NCI-H69 (cell line): ENCODE measurements at regions not wholly inside any gene's neighbourhood (a gene's known extent, or its start where the extent isn't known, plus 50 kb on each side); places are given as distances from the start of the nearest gene placed in this dataset.

Experiments used
- DNase-seq: peaks from one replicate; lab custom pipeline; 2025; lab: John Stamatoyannopoulos, UW

- no peak for DNase-seq
Measured at GRCh38 chr14:51513933-51514332, 137.8 kb upstream of the FRMD6 start.

GRCh38 chr14:51515611-51516010 lies 136.1 kb upstream of the FRMD6 start:
- DNase-seq: no peak

GRCh38 chr14:51516706-51517395 lies 134.9 kb upstream of the FRMD6 start:
- DNase-seq: peak; percentile 85

- DNase-seq: no peak
Measured at GRCh38 chr14:51518280-51518679, 133.4 kb upstream of the FRMD6 start.

GRCh38 chr14:51518711-51519110 lies 133.0 kb upstream of the FRMD6 start:
- DNase-seq: peak; percentile 70

- no peak for DNase-seq
Measured at GRCh38 chr14:51520087-51520486, 131.6 kb upstream of the FRMD6 start.

GRCh38 chr14:51521764-51522163 lies 129.9 kb upstream of the FRMD6 start:
- DNase-seq: peak; percentile 28

GRCh38 chr14:51523243-51523642 lies 128.5 kb upstream of the FRMD6 start:
- no peak for DNase-seq

GRCh38 chr14:51525739-51526138 lies 126.0 kb upstream of the FRMD6 start:
- no peak for DNase-seq

- DNase-seq: no peak
Measured at GRCh38 chr14:51527073-51527472, 124.6 kb upstream of the FRMD6 start.

- DNase-seq: peak; percentile 38
Measured at GRCh38 chr14:51529736-51530135, 122.0 kb upstream of the FRMD6 start.

- DNase-seq: no peak
Measured at GRCh38 chr14:51533160-51533559, 118.5 kb upstream of the FRMD6 start.

- DNase-seq: no peak
Measured at GRCh38 chr14:51533872-51534553, 117.7 kb upstream of the FRMD6 start.

- DNase-seq: peak; percentile 91
Measured at GRCh38 chr14:51534610-51535011, 117.1 kb upstream of the FRMD6 start.

- no peak for DNase-seq
Measured at GRCh38 chr14:51535443-51536044, 116.2 kb upstream of the FRMD6 start.

- DNase-seq: no peak
Measured at GRCh38 chr14:51538973-51539372, 112.7 kb upstream of the FRMD6 start.

GRCh38 chr14:51539571-51540037 lies 112.1 kb upstream of the FRMD6 start:
- no peak for DNase-seq

GRCh38 chr14:51540364-51540763 lies 111.3 kb upstream of the FRMD6 start:
- DNase-seq: no peak

- DNase-seq: no peak
Measured at GRCh38 chr14:51544471-51544870, 107.2 kb upstream of the FRMD6 start.

- no peak for DNase-seq
Measured at GRCh38 chr14:51544901-51545300, 106.8 kb upstream of the FRMD6 start.

- DNase-seq: no peak
Measured at GRCh38 chr14:51545396-51545795, 106.3 kb upstream of the FRMD6 start.

- peak; percentile 27 for DNase-seq
Measured at GRCh38 chr14:51546099-51546498, 105.6 kb upstream of the FRMD6 start.

- DNase-seq: peak; percentile 89
Measured at GRCh38 chr14:51546603-51547258, 105.0 kb upstream of the FRMD6 start.
